ENCODE measurements at regions not wholly inside any gene's neighbourhood (a gene's known extent, or its start where the extent isn't known, plus 50 kb on each side); places are given as distances from the start of the nearest gene placed in this dataset.

- TF ChIP-seq CTCF (IDR thresholded peaks at IDR 0.05) (no peak), POLR2A (IDR thresholded peaks at IDR 0.05) (no peak)
Observed at GRCh38 chr9:119781886-119782285, 412.7 kb upstream of the BRINP1 start.
